Skeletal muscle satellite cell (primary cell): ENCODE measurements at regions not wholly inside any gene's neighbourhood (a gene's known extent, or its start where the extent isn't known, plus 50 kb on each side); places are given as distances from the start of the nearest gene placed in this dataset.

Source experiments
- H3K27me3 ChIP-seq: 2 replicates; pipeline ENCODE4 v1.7.0; 2013; ENCODE audit warnings: low read length; ENCODE audit not compliant: control insufficient read depth, insufficient read depth
- H3K36me3 ChIP-seq: 2 replicates; pipeline ENCODE4 v1.7.0; 2013; ENCODE audit warnings: mild to moderate bottlenecking, control low read depth, low read length; ENCODE audit not compliant: insufficient read depth
- H3K4me1 ChIP-seq: 2 replicates; pipeline ENCODE4 v1.7.0; 2013; ENCODE audit warnings: low read length; ENCODE audit not compliant: control insufficient read depth, insufficient read depth
- H3K4me2 ChIP-seq: 2 replicates; pipeline ENCODE4 v1.7.0; 2013; ENCODE audit warnings: mild to moderate bottlenecking, low read length
- H3K4me3 ChIP-seq: 2 replicates; pipeline ENCODE4 v1.7.0; 2013; ENCODE audit warnings: low read length
- H3K9ac ChIP-seq: 2 replicates; pipeline ENCODE4 v1.7.0; 2013; ENCODE audit warnings: mild to moderate bottlenecking, low read depth, low read length, moderate library complexity
- H3K9me3 ChIP-seq: replicated peaks from 2 replicates; pipeline ENCODE4 v1.7.0; 2013; ENCODE audit warnings: mild to moderate bottlenecking, control low read depth, low read length

- no peaks in the 10 kb centered on the region for H3K27me3 ChIP-seq
- H3K4me1 ChIP-seq: no peaks in the 10 kb centered on the region
- no peak overlapping the region for H3K4me2 ChIP-seq
- no peak overlapping the region for H3K4me3 ChIP-seq
- H3K9ac ChIP-seq: no peak overlapping the region
- no peaks in the 10 kb centered on the region for H3K9me3 ChIP-seq
- H3K36me3 ChIP-seq: no peaks in the 10 kb centered on the region
Observed at GRCh38 chr12:25716842-25717241, 163.8 kb upstream of the LMNTD1 start.

- no peaks in the 10 kb centered on the region for H3K36me3 ChIP-seq
- no peaks in the 10 kb centered on the region for H3K9me3 ChIP-seq
- H3K4me3 ChIP-seq: no peak overlapping the region
- no peaks in the 10 kb centered on the region for H3K4me1 ChIP-seq
- H3K27me3 ChIP-seq: no peaks in the 10 kb centered on the region
- no peak overlapping the region for H3K9ac ChIP-seq
- no peak overlapping the region for H3K4me2 ChIP-seq
Observed at GRCh38 chr12:25717552-25717951, 164.5 kb upstream of the LMNTD1 start.

- Histone ChIP-seq H3K4me3 (no peak overlapping the region), H3K4me1 (no peaks in the 10 kb centered on the region), H3K9me3 (no peaks in the 10 kb centered on the region), H3K36me3 (no peaks in the 10 kb centered on the region), H3K9ac (no peak overlapping the region), H3K27me3 (no peaks in the 10 kb centered on the region), H3K4me2 (no peak overlapping the region)
Observed at GRCh38 chr12:25718081-25718731, 165.1 kb upstream of the LMNTD1 start.

- Histone ChIP-seq H3K4me2 (no peak overlapping the region), H3K27me3 (no peaks in the 10 kb centered on the region), H3K4me1 (no peaks in the 10 kb centered on the region), H3K36me3 (no peaks in the 10 kb centered on the region), H3K4me3 (no peak overlapping the region), H3K9ac (no peak overlapping the region), H3K9me3 (no peaks in the 10 kb centered on the region)
Observed at GRCh38 chr12:25719505-25719904, 166.4 kb upstream of the LMNTD1 start.

- Histone ChIP-seq H3K36me3 (no peaks in the 10 kb centered on the region), H3K27me3 (no peaks in the 10 kb centered on the region), H3K4me2 (no peak overlapping the region), H3K9me3 (no peaks in the 10 kb centered on the region), H3K4me3 (no peak overlapping the region), H3K4me1 (no peaks in the 10 kb centered on the region), H3K9ac (no peak overlapping the region)
Observed at GRCh38 chr12:25723336-25723735, 170.3 kb upstream of the LMNTD1 start.

- no peak overlapping the region for H3K4me2 ChIP-seq
- H3K4me3 ChIP-seq: no peak overlapping the region
- H3K27me3 ChIP-seq: no peaks in the 10 kb centered on the region
- H3K4me1 ChIP-seq: no peaks in the 10 kb centered on the region
- no peaks in the 10 kb centered on the region for H3K9me3 ChIP-seq
- no peaks in the 10 kb centered on the region for H3K36me3 ChIP-seq
- no peak overlapping the region for H3K9ac ChIP-seq
Observed at GRCh38 chr12:25723921-25724491, 170.9 kb upstream of the LMNTD1 start.

GRCh38 chr12:25725470-25725869 is 172.4 kb upstream of the LMNTD1 start:
- H3K9ac ChIP-seq: no peak overlapping the region
- no peak overlapping the region for H3K4me3 ChIP-seq
- no peaks in the 10 kb centered on the region for H3K9me3 ChIP-seq
- no peaks in the 10 kb centered on the region for H3K4me1 ChIP-seq
- H3K27me3 ChIP-seq: no peaks in the 10 kb centered on the region
- H3K36me3 ChIP-seq: no peaks in the 10 kb centered on the region
- no peak overlapping the region for H3K4me2 ChIP-seq

- Histone ChIP-seq H3K4me3 (no peak overlapping the region), H3K4me2 (no peak overlapping the region), H3K4me1 (no peaks in the 10 kb centered on the region), H3K36me3 (no peaks in the 10 kb centered on the region), H3K9ac (no peak overlapping the region), H3K9me3 (no peaks in the 10 kb centered on the region), H3K27me3 (no peaks in the 10 kb centered on the region)
Observed at GRCh38 chr12:25725931-25726330, 172.8 kb upstream of the LMNTD1 start.

- Histone ChIP-seq H3K9ac (no peak overlapping the region), H3K36me3 (no peaks in the 10 kb centered on the region), H3K27me3 (no peaks in the 10 kb centered on the region), H3K4me3 (no peak overlapping the region), H3K9me3 (no peaks in the 10 kb centered on the region), H3K4me1 (no peaks in the 10 kb centered on the region), H3K4me2 (no peak overlapping the region)
Observed at GRCh38 chr12:25728056-25728595, 175.0 kb upstream of the LMNTD1 start.

- Histone ChIP-seq H3K4me3 (no peak overlapping the region), H3K9me3 (no peaks in the 10 kb centered on the region), H3K9ac (no peak overlapping the region), H3K4me1 (no peaks in the 10 kb centered on the region), H3K4me2 (no peak overlapping the region), H3K36me3 (no peaks in the 10 kb centered on the region), H3K27me3 (no peaks in the 10 kb centered on the region)
Observed at GRCh38 chr12:25730489-25731349, 177.6 kb upstream of the LMNTD1 start.

GRCh38 chr12:25733541-25733940 is 180.5 kb upstream of the LMNTD1 start:
- Histone ChIP-seq H3K4me1 (no peaks in the 10 kb centered on the region), H3K36me3 (no peaks in the 10 kb centered on the region), H3K4me3 (no peak overlapping the region), H3K9ac (no peak overlapping the region), H3K4me2 (no peak overlapping the region), H3K9me3 (no peaks in the 10 kb centered on the region), H3K27me3 (no peaks in the 10 kb centered on the region)
